ENCODE measurements at regions not wholly inside any gene's neighbourhood (a gene's known extent, or its start where the extent isn't known, plus 50 kb on each side); places are given as distances from the start of the nearest gene placed in this dataset.

DNA sequence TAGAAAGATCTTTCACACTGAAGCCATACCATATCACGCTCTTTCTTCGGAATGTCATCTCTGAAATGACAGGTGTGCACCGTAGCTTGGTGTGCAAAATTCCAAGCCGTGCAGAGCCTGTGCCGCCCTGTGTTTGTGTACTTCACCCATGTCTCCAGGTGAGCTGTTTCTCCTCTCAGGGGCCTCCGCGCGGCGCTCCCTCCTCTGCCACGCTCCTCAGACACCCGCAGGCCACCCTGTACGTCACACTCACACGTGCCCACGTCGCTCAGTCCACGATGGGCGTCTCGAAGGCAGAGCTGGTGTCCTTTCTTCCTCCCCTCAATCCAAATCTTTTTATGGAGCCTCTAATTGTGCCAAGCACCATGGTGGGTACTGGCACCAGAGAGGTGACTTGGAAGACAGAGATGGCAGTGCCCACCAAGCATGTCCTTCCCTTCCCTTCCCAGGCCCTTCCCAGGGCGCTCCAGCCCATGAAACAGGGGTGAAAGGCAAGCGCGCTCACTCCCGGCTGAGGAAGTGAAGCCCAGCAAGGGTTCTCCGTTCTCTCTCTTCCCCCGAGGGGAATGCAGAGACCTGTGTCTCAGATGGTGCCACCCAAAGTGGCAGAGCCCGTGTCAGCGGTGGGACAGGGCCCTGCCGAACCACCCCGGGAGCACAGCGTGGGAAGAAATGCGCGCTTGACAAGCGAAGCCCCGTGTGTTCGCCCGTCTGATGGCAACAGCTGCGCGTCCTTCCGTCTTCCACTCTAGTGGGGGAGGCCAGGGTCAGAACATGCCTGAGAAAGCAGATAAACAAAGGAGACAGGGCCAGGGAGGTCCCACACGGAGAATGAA is 292.5 kb upstream of the SHH start:
- Histone ChIP-seq H3K4me3 (replicated peaks; ENCODE audit: insufficient read depth, low read length) (no peak overlapping the region), H3K27me3 (ENCODE audit: insufficient read depth, poor library complexity, severe bottlenecking) (no peaks in the 10 kb centered on the region), H3K27ac (replicated peaks) (no peak overlapping the region)
- DNase-seq (ENCODE audit: low read depth in 1 of 2, low spot score in 1 of 2): no peak
- TF ChIP-seq, protein P1, sequence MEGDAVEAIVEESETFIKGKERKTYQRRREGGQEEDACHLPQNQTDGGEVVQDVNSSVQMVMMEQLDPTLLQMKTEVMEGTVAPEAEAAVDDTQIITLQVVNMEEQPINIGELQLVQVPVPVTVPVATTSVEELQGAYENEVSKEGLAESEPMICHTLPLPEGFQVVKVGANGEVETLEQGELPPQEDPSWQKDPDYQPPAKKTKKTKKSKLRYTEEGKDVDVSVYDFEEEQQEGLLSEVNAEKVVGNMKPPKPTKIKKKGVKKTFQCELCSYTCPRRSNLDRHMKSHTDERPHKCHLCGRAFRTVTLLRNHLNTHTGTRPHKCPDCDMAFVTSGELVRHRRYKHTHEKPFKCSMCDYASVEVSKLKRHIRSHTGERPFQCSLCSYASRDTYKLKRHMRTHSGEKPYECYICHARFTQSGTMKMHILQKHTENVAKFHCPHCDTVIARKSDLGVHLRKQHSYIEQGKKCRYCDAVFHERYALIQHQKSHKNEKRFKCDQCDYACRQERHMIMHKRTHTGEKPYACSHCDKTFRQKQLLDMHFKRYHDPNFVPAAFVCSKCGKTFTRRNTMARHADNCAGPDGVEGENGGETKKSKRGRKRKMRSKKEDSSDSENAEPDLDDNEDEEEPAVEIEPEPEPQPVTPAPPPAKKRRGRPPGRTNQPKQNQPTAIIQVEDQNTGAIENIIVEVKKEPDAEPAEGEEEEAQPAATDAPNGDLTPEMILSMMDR (IDR thresholded peaks at IDR 0.05; ENCODE audit: insufficient read depth, low read length): no peak
- TF ChIP-seq, protein P2, sequence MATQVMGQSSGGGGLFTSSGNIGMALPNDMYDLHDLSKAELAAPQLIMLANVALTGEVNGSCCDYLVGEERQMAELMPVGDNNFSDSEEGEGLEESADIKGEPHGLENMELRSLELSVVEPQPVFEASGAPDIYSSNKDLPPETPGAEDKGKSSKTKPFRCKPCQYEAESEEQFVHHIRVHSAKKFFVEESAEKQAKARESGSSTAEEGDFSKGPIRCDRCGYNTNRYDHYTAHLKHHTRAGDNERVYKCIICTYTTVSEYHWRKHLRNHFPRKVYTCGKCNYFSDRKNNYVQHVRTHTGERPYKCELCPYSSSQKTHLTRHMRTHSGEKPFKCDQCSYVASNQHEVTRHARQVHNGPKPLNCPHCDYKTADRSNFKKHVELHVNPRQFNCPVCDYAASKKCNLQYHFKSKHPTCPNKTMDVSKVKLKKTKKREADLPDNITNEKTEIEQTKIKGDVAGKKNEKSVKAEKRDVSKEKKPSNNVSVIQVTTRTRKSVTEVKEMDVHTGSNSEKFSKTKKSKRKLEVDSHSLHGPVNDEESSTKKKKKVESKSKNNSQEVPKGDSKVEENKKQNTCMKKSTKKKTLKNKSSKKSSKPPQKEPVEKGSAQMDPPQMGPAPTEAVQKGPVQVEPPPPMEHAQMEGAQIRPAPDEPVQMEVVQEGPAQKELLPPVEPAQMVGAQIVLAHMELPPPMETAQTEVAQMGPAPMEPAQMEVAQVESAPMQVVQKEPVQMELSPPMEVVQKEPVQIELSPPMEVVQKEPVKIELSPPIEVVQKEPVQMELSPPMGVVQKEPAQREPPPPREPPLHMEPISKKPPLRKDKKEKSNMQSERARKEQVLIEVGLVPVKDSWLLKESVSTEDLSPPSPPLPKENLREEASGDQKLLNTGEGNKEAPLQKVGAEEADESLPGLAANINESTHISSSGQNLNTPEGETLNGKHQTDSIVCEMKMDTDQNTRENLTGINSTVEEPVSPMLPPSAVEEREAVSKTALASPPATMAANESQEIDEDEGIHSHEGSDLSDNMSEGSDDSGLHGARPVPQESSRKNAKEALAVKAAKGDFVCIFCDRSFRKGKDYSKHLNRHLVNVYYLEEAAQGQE (IDR thresholded peaks at IDR 0.05; ENCODE audit: insufficient replicate concordance, low read depth): no peak
- TF ChIP-seq SPI1 (IDR thresholded peaks at IDR 0.05; ENCODE audit: borderline replicate concordance, low read depth): no peak
- no peak for TF ChIP-seq GABPA (IDR thresholded peaks at IDR 0.05; ENCODE audit: low read depth)
- TF ChIP-seq POLR2AphosphoS5 (IDR thresholded peaks at IDR 0.05; ENCODE audit: low read depth): no peak

GRCh38 chr7:156102267-156102666 is 290.0 kb upstream of the SHH start:
- no peak overlapping the region for H3K27ac ChIP-seq (replicated peaks)
- TF ChIP-seq GABPA (IDR thresholded peaks at IDR 0.05; ENCODE audit: low read depth): no peak
- TF ChIP-seq, protein P1 (IDR thresholded peaks at IDR 0.05; ENCODE audit: insufficient read depth, low read length): no peak
- no peak for TF ChIP-seq SPI1 (IDR thresholded peaks at IDR 0.05; ENCODE audit: borderline replicate concordance, low read depth)
- DNase-seq (ENCODE audit: low read depth in 1 of 2, low spot score in 1 of 2): no peak
- no peaks in the 10 kb centered on the region for H3K27me3 ChIP-seq (ENCODE audit: insufficient read depth, poor library complexity, severe bottlenecking)
- no peak overlapping the region for H3K4me3 ChIP-seq (replicated peaks; ENCODE audit: insufficient read depth, low read length)

DNA sequence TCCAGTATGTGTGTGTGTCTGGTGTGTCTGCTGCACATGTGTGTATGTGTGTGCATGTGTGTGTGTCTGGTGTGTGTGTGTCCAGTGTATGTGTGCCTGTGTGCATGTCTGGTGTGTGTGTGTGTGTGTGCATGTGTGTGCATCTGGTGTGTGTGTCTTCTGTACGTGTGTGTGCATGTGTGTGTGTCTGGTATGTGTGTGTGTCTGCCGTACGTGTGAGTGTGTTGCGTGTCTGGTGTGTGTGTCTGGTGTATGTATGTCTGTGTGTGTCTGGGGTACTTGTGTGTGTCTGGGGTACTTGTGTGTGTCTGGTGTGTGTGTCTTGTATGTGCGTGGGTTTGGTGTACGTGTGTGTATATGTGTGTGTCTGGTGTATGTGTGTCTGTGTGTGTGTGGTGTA is 289.1 kb upstream of the SHH start:
- Histone ChIP-seq H3K27ac (replicated peaks) (no peak overlapping the region), H3K27me3 (ENCODE audit: insufficient read depth, poor library complexity, severe bottlenecking) (no peaks in the 10 kb centered on the region), H3K4me3 (replicated peaks; ENCODE audit: insufficient read depth, low read length) (no peak overlapping the region)
- no peak for DNase-seq (ENCODE audit: low read depth in 1 of 2, low spot score in 1 of 2)
- TF ChIP-seq, protein P1 (IDR thresholded peaks at IDR 0.05; ENCODE audit: insufficient read depth, low read length): no peak
- TF ChIP-seq POLR2AphosphoS5 (IDR thresholded peaks at IDR 0.05; ENCODE audit: low read depth) (no peak), SPI1 (IDR thresholded peaks at IDR 0.05; ENCODE audit: borderline replicate concordance, low read depth) (no peak), GABPA (IDR thresholded peaks at IDR 0.05; ENCODE audit: low read depth) (no peak)
- TF ChIP-seq, protein P2 (IDR thresholded peaks at IDR 0.05; ENCODE audit: insufficient replicate concordance, low read depth): no peak
